ENCODE measurements at regions not wholly inside any gene's neighbourhood (a gene's known extent, or its start where the extent isn't known, plus 50 kb on each side); places are given as distances from the start of the nearest gene placed in this dataset.
"Not testable (repeated sequence)": the region's sequence is repeated elsewhere in the genome, so short reads cannot be mapped to it uniquely, and the experiment has no call there.

GRCh38 chr10:42994909-42995308 lies 82.0 kb upstream of the RET start:
- H3K36me3 ChIP-seq (ENCODE audit: control insufficient read depth, insufficient read depth, low read length); H3K9ac ChIP-seq (ENCODE audit: low read depth, low read length): not testable (repeated sequence)

GRCh38 chr10:42995537-42995936 lies 81.3 kb upstream of the RET start:
- Histone ChIP-seq H3K27me3 (ENCODE audit: control insufficient read depth, insufficient read depth, low read length) (no peaks in the 10 kb centered on the region), H3K9ac (ENCODE audit: low read depth, low read length) (no peak overlapping the region), H3K4me3 (ENCODE audit: low read depth, low read length) (no peak overlapping the region), H3K36me3 (ENCODE audit: control insufficient read depth, insufficient read depth, low read length) (peaks cover 2% of the 10 kb centered on the region), H3K9me3 (ENCODE audit: control insufficient read depth, insufficient read depth, low read length) (no peaks in the 10 kb centered on the region), H3K4me1 (ENCODE audit: control insufficient read depth, insufficient read depth, low read length) (no peaks in the 10 kb centered on the region)

More at GRCh38 chr10:42994909-42995308, 82.0 kb upstream of the RET start:
- H3K9me3 ChIP-seq (ENCODE audit: control insufficient read depth, insufficient read depth, low read length); H3K4me3 ChIP-seq (ENCODE audit: low read depth, low read length); H3K4me1 ChIP-seq (ENCODE audit: control insufficient read depth, insufficient read depth, low read length); H3K27me3 ChIP-seq (ENCODE audit: control insufficient read depth, insufficient read depth, low read length): not testable (repeated sequence)

GRCh38 chr10:42996588-42996987 lies 80.3 kb upstream of the RET start:
- no peaks in the 10 kb centered on the region for H3K27me3 ChIP-seq (ENCODE audit: control insufficient read depth, insufficient read depth, low read length)
- H3K9me3 ChIP-seq (ENCODE audit: control insufficient read depth, insufficient read depth, low read length), result no peaks in the 10 kb centered on the region
- no peak overlapping the region for H3K4me3 ChIP-seq (ENCODE audit: low read depth, low read length)
- H3K36me3 ChIP-seq (ENCODE audit: control insufficient read depth, insufficient read depth, low read length), result peaks cover 2% of the 10 kb centered on the region
- H3K9ac ChIP-seq (ENCODE audit: low read depth, low read length), result no peak overlapping the region
- H3K4me1 ChIP-seq (ENCODE audit: control insufficient read depth, insufficient read depth, low read length), result no peaks in the 10 kb centered on the region

- Histone ChIP-seq H3K9ac (ENCODE audit: low read depth, low read length) (no peak overlapping the region), H3K4me1 (ENCODE audit: control insufficient read depth, insufficient read depth, low read length) (no peaks in the 10 kb centered on the region), H3K4me3 (ENCODE audit: low read depth, low read length) (no peak overlapping the region), H3K36me3 (ENCODE audit: control insufficient read depth, insufficient read depth, low read length) (peaks cover 2% of the 10 kb centered on the region), H3K9me3 (ENCODE audit: control insufficient read depth, insufficient read depth, low read length) (no peaks in the 10 kb centered on the region), H3K27me3 (ENCODE audit: control insufficient read depth, insufficient read depth, low read length) (no peaks in the 10 kb centered on the region)
These were observed 79.6 kb upstream of the RET start for GRCh38 chr10:42997151-42997848.

GRCh38 chr10:42997849-42998165 lies 79.1 kb upstream of the RET start:
- H3K9me3 ChIP-seq (ENCODE audit: control insufficient read depth, insufficient read depth, low read length), result no peaks in the 10 kb centered on the region
- peaks cover 2% of the 10 kb centered on the region for H3K36me3 ChIP-seq (ENCODE audit: control insufficient read depth, insufficient read depth, low read length)
- H3K4me1 ChIP-seq (ENCODE audit: control insufficient read depth, insufficient read depth, low read length), result no peaks in the 10 kb centered on the region
- H3K4me3 ChIP-seq (ENCODE audit: low read depth, low read length), result no peak overlapping the region
- no peak overlapping the region for H3K9ac ChIP-seq (ENCODE audit: low read depth, low read length)
- no peaks in the 10 kb centered on the region for H3K27me3 ChIP-seq (ENCODE audit: control insufficient read depth, insufficient read depth, low read length)

GRCh38 chr10:42998481-42999384 lies 78.1 kb upstream of the RET start:
- H3K4me1 ChIP-seq (ENCODE audit: control insufficient read depth, insufficient read depth, low read length), result no peaks in the 10 kb centered on the region
- no peaks in the 10 kb centered on the region for H3K27me3 ChIP-seq (ENCODE audit: control insufficient read depth, insufficient read depth, low read length)

DNA sequence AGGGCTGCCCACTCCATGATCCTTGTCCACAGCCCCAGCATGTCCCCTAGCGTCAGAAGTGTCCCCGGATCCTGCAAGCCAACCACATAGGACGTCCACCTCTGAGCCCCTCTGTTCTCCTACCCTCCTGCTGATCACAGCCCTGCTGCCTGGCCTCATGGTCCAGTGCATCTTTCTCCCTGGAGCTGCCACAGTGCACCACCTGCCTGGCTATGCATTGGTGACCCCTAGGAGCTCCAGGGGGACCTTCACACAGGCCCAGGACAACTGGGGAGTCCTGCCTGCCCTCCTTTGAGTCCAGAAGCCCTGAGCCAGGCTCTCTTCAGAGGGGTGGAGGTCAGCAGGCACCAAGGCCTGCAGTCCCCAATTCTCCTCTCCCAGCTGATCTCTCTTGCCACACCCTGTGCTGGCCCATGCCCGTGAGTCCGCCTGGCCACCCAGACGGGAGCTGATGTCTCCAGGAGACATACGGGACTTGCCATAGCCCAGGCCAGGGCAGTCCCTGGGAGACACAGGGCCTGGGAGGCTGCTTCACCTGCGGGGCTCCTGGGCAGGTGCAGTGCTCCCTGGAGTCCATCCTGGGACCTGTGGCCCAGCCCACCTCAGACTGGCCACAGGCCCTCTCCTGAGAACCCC lies 77.4 kb upstream of the RET start:
- no peaks in the 10 kb centered on the region for H3K4me1 ChIP-seq (ENCODE audit: control insufficient read depth, insufficient read depth, low read length)
- H3K9me3 ChIP-seq (ENCODE audit: control insufficient read depth, insufficient read depth, low read length), result no peaks in the 10 kb centered on the region
- H3K27me3 ChIP-seq (ENCODE audit: control insufficient read depth, insufficient read depth, low read length), result no peaks in the 10 kb centered on the region
- no peak overlapping the region for H3K9ac ChIP-seq (ENCODE audit: low read depth, low read length)
- peaks cover 2% of the 10 kb centered on the region for H3K36me3 ChIP-seq (ENCODE audit: control insufficient read depth, insufficient read depth, low read length)
- H3K4me3 ChIP-seq (ENCODE audit: low read depth, low read length), result no peak overlapping the region

More at GRCh38 chr10:42998481-42999384, 78.1 kb upstream of the RET start:
- H3K9me3 ChIP-seq (ENCODE audit: control insufficient read depth, insufficient read depth, low read length), result no peaks in the 10 kb centered on the region
- H3K4me3 ChIP-seq (ENCODE audit: low read depth, low read length), result no peak overlapping the region
- peaks cover 2% of the 10 kb centered on the region for H3K36me3 ChIP-seq (ENCODE audit: control insufficient read depth, insufficient read depth, low read length)
- no peak overlapping the region for H3K9ac ChIP-seq (ENCODE audit: low read depth, low read length)

GRCh38 chr10:43000021-43000411 lies 76.9 kb upstream of the RET start:
- Histone ChIP-seq H3K4me3 (ENCODE audit: low read depth, low read length) (no peak overlapping the region), H3K9me3 (ENCODE audit: control insufficient read depth, insufficient read depth, low read length) (no peaks in the 10 kb centered on the region), H3K36me3 (ENCODE audit: control insufficient read depth, insufficient read depth, low read length) (peaks cover 2% of the 10 kb centered on the region), H3K4me1 (ENCODE audit: control insufficient read depth, insufficient read depth, low read length) (no peaks in the 10 kb centered on the region), H3K27me3 (ENCODE audit: control insufficient read depth, insufficient read depth, low read length) (no peaks in the 10 kb centered on the region), H3K9ac (ENCODE audit: low read depth, low read length) (no peak overlapping the region)

GRCh38 chr10:43000651-43001426 lies 76.0 kb upstream of the RET start:
- H3K9me3 ChIP-seq (ENCODE audit: control insufficient read depth, insufficient read depth, low read length), result no peaks in the 10 kb centered on the region
- peaks cover 2% of the 10 kb centered on the region for H3K36me3 ChIP-seq (ENCODE audit: control insufficient read depth, insufficient read depth, low read length)
- no peaks in the 10 kb centered on the region for H3K4me1 ChIP-seq (ENCODE audit: control insufficient read depth, insufficient read depth, low read length)
- H3K9ac ChIP-seq (ENCODE audit: low read depth, low read length), result no peak overlapping the region
- no peaks in the 10 kb centered on the region for H3K27me3 ChIP-seq (ENCODE audit: control insufficient read depth, insufficient read depth, low read length)
- no peak overlapping the region for H3K4me3 ChIP-seq (ENCODE audit: low read depth, low read length)

GRCh38 chr10:43001427-43001795 lies 75.5 kb upstream of the RET start:
- Histone ChIP-seq H3K27me3 (ENCODE audit: control insufficient read depth, insufficient read depth, low read length) (no peaks in the 10 kb centered on the region), H3K36me3 (ENCODE audit: control insufficient read depth, insufficient read depth, low read length) (peaks cover 2% of the 10 kb centered on the region), H3K9me3 (ENCODE audit: control insufficient read depth, insufficient read depth, low read length) (no peaks in the 10 kb centered on the region), H3K9ac (ENCODE audit: low read depth, low read length) (no peak overlapping the region), H3K4me3 (ENCODE audit: low read depth, low read length) (no peak overlapping the region), H3K4me1 (ENCODE audit: control insufficient read depth, insufficient read depth, low read length) (no peaks in the 10 kb centered on the region)

- H3K4me1 ChIP-seq (ENCODE audit: control insufficient read depth, insufficient read depth, low read length), result no peaks in the 10 kb centered on the region
- H3K4me3 ChIP-seq (ENCODE audit: low read depth, low read length), result no peak overlapping the region
- peaks cover 2% of the 10 kb centered on the region for H3K36me3 ChIP-seq (ENCODE audit: control insufficient read depth, insufficient read depth, low read length)
- H3K27me3 ChIP-seq (ENCODE audit: control insufficient read depth, insufficient read depth, low read length), result no peaks in the 10 kb centered on the region
- H3K9me3 ChIP-seq (ENCODE audit: control insufficient read depth, insufficient read depth, low read length), result no peaks in the 10 kb centered on the region
- no peak overlapping the region for H3K9ac ChIP-seq (ENCODE audit: low read depth, low read length)
These were observed 74.3 kb upstream of the RET start for GRCh38 chr10:43002596-43002995.
